ENCODE measurements at regions not wholly inside any gene's neighbourhood (a gene's known extent, or its start where the extent isn't known, plus 50 kb on each side); places are given as distances from the start of the nearest gene placed in this dataset.

DNA sequence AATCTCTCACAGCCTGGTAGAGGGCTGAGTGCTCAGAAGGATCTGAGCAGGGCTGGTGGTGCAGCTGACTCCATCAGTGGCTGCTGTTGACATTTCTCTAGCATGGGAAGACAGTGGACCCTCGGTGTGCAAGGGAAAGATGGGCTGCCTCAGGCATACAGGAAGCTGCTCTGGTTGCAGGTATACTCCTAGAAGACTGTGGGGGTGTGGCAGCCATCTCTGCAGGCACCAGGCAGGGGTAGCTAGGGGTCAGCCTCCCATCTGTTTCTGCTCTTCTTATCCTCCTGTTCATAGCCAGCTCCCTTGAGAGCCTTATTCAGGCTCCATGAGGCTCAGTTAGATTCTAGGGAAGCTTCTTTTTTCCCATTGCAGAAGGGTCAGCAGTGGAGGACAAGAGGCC, 475.5 kb downstream of the TSHZ3 start:
- TF ChIP-seq POLR2A (IDR thresholded peaks at IDR 0.05; ENCODE audit: low read depth, low read length), result no peak
- no peak for TF ChIP-seq POLR2AphosphoS5 (IDR thresholded peaks at IDR 0.05; ENCODE audit: low read depth, low read length)
